NCI-H1417 (cell line): ENCODE measurements at regions not wholly inside any gene's neighbourhood (a gene's known extent, or its start where the extent isn't known, plus 50 kb on each side); places are given as distances from the start of the nearest gene placed in this dataset.

Source experiments
- DNase-seq, 3 experiments: peaks; one replicate each; lab custom pipeline; 2025; lab: John Stamatoyannopoulos, UW

GRCh38 chrX:128334821-128335220, 282.6 kb upstream of the ACTRT1 start:
- DNase-seq = no peak

- DNase-seq = no peak
Measured at GRCh38 chrX:128310912-128311311, 258.7 kb upstream of the ACTRT1 start.

DNA sequence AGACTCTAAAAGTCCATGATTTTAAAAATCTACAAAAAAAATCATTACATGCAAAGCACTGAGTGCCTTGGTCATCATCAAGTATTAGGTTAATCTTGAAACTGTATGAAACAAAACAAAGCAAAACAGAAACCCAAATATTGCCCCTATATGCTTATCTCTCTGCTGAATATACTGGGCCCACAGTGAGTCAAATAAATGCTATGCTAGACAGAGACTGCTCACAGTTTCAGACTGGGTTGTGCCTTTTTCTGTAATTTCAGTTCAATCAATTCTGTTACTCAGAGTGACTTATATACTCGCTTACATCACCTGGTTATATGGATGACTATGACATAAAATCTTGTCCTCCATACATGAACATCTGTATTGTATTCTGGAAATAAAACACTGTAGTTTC, 257.1 kb upstream of the ACTRT1 start:
- DNase-seq = no peak

DNA sequence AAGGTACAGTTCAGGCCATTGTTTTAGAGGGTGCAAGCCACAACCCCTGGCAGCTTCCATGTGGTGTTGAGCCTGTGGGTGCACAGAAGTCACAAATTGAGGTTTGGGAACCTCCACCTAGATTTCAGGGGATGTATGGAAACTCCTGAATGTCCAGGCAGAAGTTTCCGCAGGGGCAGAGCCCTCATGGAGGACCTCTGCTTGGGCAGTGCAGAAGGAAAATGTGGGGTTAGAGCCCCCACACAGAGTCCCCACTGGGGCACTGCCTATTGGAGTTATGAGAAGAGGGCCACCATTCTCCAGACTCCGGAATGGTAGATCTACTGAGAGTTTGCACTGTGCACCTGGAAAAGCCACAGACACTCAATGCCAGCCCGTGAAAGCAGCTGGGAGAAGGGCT, 242.0 kb upstream of the ACTRT1 start:
- no peak for DNase-seq

DNA sequence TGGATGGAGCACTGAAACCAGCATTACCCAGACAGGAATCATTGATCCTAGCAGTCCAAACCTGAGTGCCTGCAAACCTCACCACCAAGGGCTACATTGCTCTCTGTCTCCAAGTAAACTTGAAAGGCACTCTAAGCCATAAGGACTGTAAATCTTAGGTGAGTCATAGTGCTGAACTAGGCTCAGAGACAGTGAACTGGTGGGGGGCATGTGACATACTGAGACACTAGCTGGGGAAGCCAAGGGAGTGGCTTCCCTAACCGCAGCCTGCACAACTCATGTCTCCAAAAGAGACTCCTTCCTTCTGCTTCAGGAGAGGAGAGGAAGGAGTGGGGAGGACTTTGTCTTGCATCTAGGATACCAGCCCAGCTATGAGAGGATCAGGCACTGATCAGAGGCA, 235.5 kb upstream of the ACTRT1 start:
- DNase-seq = no peak

DNA sequence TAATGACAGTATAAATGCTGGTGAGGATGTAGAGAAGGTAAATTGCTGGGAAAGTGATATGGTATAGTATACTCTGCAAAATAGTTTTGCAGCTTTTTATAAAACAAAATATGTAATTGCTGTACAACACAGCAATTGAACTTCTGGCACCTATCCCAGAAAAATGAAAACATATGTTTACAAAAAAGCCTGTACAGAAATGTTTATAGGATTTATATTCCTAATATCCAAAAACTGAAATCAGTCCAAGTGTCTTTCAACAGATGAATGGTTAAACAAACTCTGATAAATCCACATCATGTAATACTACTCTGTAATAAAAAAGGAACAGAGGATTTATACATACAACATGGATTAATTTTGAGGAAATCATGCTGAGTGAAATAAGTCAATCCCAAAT, 198.4 kb upstream of the ACTRT1 start:
- no peak for DNase-seq

DNA sequence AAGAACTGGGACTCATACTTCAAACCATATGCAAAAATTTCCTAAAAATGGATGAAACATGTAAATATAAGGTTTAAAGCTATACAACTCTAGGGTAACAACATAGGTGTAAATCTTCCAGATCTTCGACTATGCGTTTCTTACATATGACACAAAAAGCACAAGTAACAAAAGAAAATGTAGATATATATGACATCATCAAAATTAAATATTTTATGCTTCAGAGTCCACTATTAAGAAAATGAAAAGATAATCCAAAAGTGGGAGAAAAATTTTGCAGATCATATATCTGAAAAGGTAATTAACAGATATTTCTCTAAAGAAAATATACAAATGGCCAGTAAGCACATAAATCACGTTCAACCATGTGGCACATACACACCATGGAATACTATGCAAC, 164.2 kb upstream of the ACTRT1 start:
- no peak for DNase-seq

GRCh38 chrX:128165884-128166408, 113.7 kb upstream of the ACTRT1 start:
- DNase-seq = no peak

DNA sequence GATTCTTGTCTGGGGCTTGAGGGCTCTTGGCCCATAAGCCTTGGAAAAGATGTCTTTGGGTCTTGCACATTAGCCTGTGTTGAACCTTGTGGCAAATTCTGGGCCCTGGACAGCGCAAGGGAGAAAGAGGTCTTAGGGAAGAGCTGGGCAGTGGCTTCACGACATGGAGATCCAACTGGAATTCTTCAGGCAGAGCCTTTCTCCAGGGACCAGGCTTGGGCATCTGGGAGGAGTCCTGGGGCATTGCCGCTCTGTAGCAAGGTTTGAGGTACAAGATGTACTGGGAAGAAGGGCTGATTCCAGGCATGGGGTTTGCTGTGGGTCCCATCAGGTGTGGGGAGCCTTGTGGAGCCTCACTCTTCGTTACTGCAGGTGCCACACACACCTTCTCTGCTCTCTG, 104.0 kb upstream of the ACTRT1 start:
- DNase-seq = no peak

DNA sequence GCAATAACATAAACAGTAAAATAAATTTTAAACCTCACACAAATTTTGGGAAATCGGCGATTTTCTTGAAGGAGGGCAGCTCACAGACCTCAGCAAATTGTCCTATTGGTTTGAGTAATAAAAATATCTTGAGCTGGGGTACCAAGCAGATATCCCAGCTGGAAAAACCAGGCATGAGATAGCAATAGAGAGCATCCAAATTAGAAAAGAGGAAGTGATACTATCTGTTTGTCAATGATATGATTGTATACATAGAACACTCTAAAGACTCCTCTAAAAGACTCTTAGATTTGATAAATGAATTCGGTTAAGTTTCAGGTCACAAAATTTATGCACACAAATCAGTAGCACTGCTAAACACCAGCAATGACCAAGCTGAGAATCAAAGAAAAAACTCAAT, 90.5 kb upstream of the ACTRT1 start:
- no peak for DNase-seq

DNA sequence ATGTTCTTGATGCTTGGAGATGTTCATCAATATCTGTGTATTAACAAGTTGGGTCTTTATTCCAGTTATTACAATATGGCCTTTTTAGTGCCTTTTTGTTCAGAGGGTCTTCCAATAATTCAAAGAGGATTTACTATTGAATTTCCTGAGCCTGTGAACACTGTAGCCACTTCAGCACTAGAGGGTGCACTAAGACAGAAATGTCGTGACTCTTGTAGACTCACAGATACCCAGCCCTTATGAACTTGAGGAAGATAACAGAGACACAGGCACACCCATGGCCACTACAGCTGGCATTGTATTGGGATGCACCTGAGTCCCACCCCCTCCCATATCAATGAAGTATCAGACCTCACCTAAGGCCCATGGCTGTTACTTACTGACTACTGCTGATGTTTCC, 54.4 kb upstream of the ACTRT1 start:
- peak in 2 of 3 experiments; percentile 10 to 60 for DNase-seq

GRCh38 chrX:128105659-128106058, 53.5 kb upstream of the ACTRT1 start:
- no peak for DNase-seq
